ENCODE measurements at regions not wholly inside any gene's neighbourhood (a gene's known extent, or its start where the extent isn't known, plus 50 kb on each side); places are given as distances from the start of the nearest gene placed in this dataset.

GRCh38 chr13:79626924-79627323, 146.0 kb downstream of the NDFIP2 start:
- Mint-ChIP-seq H3K27ac (ENCODE audit: unreplicated experiment) (no peak overlapping the region), H3K4me3 (ENCODE audit: unreplicated experiment) (no peak overlapping the region), H3K9me3 (ENCODE audit: low read depth) (no peaks in the 10 kb centered on the region), H3K36me3 (ENCODE audit: low read depth) (no peaks in the 10 kb centered on the region), H3K27me3 (ENCODE audit: low read depth) (no peaks in the 10 kb centered on the region), H3K4me1 (ENCODE audit: low read depth) (peaks cover 15% of the 10 kb centered on the region)
- no peak for DNase-seq (ENCODE audit: low spot score)
- TF ChIP-seq CTCF (IDR thresholded peaks at IDR 0.05) = no peak

GRCh38 chr13:79625517-79625916, 144.6 kb downstream of the NDFIP2 start:
- H3K4me1 Mint-ChIP-seq (ENCODE audit: low read depth) = peaks cover 7% of the 10 kb centered on the region
- no peak for TF ChIP-seq CTCF (IDR thresholded peaks at IDR 0.05)
- no peaks in the 10 kb centered on the region for H3K36me3 Mint-ChIP-seq (ENCODE audit: low read depth)
- DNase-seq (ENCODE audit: low spot score) = no peak
- no peaks in the 10 kb centered on the region for H3K27me3 Mint-ChIP-seq (ENCODE audit: low read depth)
- H3K9me3 Mint-ChIP-seq (ENCODE audit: low read depth) = peaks cover 2% of the 10 kb centered on the region
- H3K4me3 Mint-ChIP-seq (ENCODE audit: unreplicated experiment) = no peak overlapping the region
- no peak overlapping the region for H3K27ac Mint-ChIP-seq (ENCODE audit: unreplicated experiment)

- Mint-ChIP-seq H3K4me1 (ENCODE audit: low read depth) (peaks cover 3% of the 10 kb centered on the region), H3K9me3 (ENCODE audit: low read depth) (peaks cover 2% of the 10 kb centered on the region), H3K27ac (ENCODE audit: unreplicated experiment) (no peak overlapping the region), H3K4me3 (ENCODE audit: unreplicated experiment) (no peak overlapping the region), H3K27me3 (ENCODE audit: low read depth) (no peaks in the 10 kb centered on the region), H3K36me3 (ENCODE audit: low read depth) (no peaks in the 10 kb centered on the region)
- no peak for DNase-seq (ENCODE audit: low spot score)
- no peak for TF ChIP-seq CTCF (IDR thresholded peaks at IDR 0.05)
These were observed 140.9 kb downstream of the NDFIP2 start for GRCh38 chr13:79621902-79622301.

GRCh38 chr13:79621449-79621848, 140.5 kb downstream of the NDFIP2 start:
- Mint-ChIP-seq H3K36me3 (ENCODE audit: low read depth) (no peaks in the 10 kb centered on the region), H3K27ac (ENCODE audit: unreplicated experiment) (no peak overlapping the region), H3K27me3 (ENCODE audit: low read depth) (no peaks in the 10 kb centered on the region), H3K4me3 (ENCODE audit: unreplicated experiment) (no peak overlapping the region), H3K9me3 (ENCODE audit: low read depth) (peaks cover 2% of the 10 kb centered on the region), H3K4me1 (ENCODE audit: low read depth) (no peaks in the 10 kb centered on the region)
- no peak for TF ChIP-seq CTCF (IDR thresholded peaks at IDR 0.05)
- no peak for DNase-seq (ENCODE audit: low spot score)

GRCh38 chr13:79614250-79614918, 133.4 kb downstream of the NDFIP2 start:
- no peak overlapping the region for H3K4me3 Mint-ChIP-seq (ENCODE audit: unreplicated experiment)
- no peaks in the 10 kb centered on the region for H3K4me1 Mint-ChIP-seq (ENCODE audit: low read depth)
- H3K27ac Mint-ChIP-seq (ENCODE audit: unreplicated experiment) = no peak overlapping the region
- TF ChIP-seq CTCF (IDR thresholded peaks at IDR 0.05) = no peak
- no peaks in the 10 kb centered on the region for H3K36me3 Mint-ChIP-seq (ENCODE audit: low read depth)
- H3K9me3 Mint-ChIP-seq (ENCODE audit: low read depth) = no peaks in the 10 kb centered on the region
- DNase-seq (ENCODE audit: low spot score) = no peak
- H3K27me3 Mint-ChIP-seq (ENCODE audit: low read depth) = no peaks in the 10 kb centered on the region
